ENCODE measurements at regions not wholly inside any gene's neighbourhood (a gene's known extent, or its start where the extent isn't known, plus 50 kb on each side); places are given as distances from the start of the nearest gene placed in this dataset.

DNA sequence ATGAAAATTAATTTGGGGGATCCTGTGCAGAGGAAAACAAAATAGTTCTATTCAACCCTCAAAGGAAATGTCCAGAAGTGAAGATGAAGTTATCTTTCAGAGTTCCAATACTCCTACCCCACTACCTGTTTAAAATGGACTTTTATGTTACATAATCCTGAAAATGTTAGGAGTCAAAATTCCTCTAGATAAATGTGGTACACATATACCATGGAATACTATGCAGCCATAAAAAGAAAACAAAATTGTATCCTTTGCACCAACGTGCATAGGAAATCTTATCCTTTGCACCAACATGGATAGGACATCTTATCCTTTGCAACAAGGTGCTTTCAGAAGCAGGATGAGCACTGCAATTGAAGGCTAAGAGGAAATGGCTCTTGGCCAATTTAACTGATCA lies 245.2 kb downstream of the LTN1 start:
- CTCF ChIA-PET, result no interaction called here
- ATAC-seq (no peak), DNase-seq (ENCODE audit: low spot score) (no peak)
- TF ChIP-seq, protein P1, sequence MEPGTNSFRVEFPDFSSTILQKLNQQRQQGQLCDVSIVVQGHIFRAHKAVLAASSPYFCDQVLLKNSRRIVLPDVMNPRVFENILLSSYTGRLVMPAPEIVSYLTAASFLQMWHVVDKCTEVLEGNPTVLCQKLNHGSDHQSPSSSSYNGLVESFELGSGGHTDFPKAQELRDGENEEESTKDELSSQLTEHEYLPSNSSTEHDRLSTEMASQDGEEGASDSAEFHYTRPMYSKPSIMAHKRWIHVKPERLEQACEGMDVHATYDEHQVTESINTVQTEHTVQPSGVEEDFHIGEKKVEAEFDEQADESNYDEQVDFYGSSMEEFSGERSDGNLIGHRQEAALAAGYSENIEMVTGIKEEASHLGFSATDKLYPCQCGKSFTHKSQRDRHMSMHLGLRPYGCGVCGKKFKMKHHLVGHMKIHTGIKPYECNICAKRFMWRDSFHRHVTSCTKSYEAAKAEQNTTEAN (CRISPR knock-in tag; IDR thresholded peaks at IDR 0.05), result no peak
- TF ChIP-seq CREB1 (CRISPR knock-in tag; IDR thresholded peaks at IDR 0.05) (no peak), ZBTB21 (CRISPR knock-in tag; IDR thresholded peaks at IDR 0.05; ENCODE audit: borderline replicate concordance) (no peak), ELF4 (CRISPR knock-in tag; IDR thresholded peaks at IDR 0.05; ENCODE audit: low read depth) (no peak), ZNF671 (CRISPR knock-in tag; IDR thresholded peaks at IDR 0.05) (no peak), ATF1 (CRISPR knock-in tag; IDR thresholded peaks at IDR 0.05) (no peak), MYBL2 (CRISPR knock-in tag; IDR thresholded peaks at IDR 0.05) (no peak), FOXJ3 (CRISPR knock-in tag; IDR thresholded peaks at IDR 0.05; ENCODE audit: borderline replicate concordance) (no peak), FOXP1 (CRISPR knock-in tag; IDR thresholded peaks at IDR 0.05; ENCODE audit: borderline replicate concordance) (no peak), IRF2 (CRISPR knock-in tag; IDR thresholded peaks at IDR 0.05; ENCODE audit: borderline replicate concordance, low read depth) (no peak), SMAD4 (CRISPR knock-in tag; IDR thresholded peaks at IDR 0.05) (no peak)
- TF ChIP-seq, protein P2, sequence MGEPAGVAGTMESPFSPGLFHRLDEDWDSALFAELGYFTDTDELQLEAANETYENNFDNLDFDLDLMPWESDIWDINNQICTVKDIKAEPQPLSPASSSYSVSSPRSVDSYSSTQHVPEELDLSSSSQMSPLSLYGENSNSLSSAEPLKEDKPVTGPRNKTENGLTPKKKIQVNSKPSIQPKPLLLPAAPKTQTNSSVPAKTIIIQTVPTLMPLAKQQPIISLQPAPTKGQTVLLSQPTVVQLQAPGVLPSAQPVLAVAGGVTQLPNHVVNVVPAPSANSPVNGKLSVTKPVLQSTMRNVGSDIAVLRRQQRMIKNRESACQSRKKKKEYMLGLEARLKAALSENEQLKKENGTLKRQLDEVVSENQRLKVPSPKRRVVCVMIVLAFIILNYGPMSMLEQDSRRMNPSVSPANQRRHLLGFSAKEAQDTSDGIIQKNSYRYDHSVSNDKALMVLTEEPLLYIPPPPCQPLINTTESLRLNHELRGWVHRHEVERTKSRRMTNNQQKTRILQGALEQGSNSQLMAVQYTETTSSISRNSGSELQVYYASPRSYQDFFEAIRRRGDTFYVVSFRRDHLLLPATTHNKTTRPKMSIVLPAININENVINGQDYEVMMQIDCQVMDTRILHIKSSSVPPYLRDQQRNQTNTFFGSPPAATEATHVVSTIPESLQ (CRISPR knock-in tag; IDR thresholded peaks at IDR 0.05), result no peak
- TF ChIP-seq, protein P3, sequence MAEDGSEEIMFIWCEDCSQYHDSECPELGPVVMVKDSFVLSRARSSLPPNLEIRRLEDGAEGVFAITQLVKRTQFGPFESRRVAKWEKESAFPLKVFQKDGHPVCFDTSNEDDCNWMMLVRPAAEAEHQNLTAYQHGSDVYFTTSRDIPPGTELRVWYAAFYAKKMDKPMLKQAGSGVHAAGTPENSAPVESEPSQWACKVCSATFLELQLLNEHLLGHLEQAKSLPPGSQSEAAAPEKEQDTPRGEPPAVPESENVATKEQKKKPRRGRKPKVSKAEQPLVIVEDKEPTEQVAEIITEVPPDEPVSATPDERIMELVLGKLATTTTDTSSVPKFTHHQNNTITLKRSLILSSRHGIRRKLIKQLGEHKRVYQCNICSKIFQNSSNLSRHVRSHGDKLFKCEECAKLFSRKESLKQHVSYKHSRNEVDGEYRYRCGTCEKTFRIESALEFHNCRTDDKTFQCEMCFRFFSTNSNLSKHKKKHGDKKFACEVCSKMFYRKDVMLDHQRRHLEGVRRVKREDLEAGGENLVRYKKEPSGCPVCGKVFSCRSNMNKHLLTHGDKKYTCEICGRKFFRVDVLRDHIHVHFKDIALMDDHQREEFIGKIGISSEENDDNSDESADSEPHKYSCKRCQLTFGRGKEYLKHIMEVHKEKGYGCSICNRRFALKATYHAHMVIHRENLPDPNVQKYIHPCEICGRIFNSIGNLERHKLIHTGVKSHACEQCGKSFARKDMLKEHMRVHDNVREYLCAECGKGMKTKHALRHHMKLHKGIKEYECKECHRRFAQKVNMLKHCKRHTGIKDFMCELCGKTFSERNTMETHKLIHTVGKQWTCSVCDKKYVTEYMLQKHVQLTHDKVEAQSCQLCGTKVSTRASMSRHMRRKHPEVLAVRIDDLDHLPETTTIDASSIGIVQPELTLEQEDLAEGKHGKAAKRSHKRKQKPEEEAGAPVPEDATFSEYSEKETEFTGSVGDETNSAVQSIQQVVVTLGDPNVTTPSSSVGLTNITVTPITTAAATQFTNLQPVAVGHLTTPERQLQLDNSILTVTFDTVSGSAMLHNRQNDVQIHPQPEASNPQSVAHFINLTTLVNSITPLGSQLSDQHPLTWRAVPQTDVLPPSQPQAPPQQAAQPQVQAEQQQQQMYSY (CRISPR knock-in tag; IDR thresholded peaks at IDR 0.05), result no peak
- TF ChIP-seq, protein P4, sequence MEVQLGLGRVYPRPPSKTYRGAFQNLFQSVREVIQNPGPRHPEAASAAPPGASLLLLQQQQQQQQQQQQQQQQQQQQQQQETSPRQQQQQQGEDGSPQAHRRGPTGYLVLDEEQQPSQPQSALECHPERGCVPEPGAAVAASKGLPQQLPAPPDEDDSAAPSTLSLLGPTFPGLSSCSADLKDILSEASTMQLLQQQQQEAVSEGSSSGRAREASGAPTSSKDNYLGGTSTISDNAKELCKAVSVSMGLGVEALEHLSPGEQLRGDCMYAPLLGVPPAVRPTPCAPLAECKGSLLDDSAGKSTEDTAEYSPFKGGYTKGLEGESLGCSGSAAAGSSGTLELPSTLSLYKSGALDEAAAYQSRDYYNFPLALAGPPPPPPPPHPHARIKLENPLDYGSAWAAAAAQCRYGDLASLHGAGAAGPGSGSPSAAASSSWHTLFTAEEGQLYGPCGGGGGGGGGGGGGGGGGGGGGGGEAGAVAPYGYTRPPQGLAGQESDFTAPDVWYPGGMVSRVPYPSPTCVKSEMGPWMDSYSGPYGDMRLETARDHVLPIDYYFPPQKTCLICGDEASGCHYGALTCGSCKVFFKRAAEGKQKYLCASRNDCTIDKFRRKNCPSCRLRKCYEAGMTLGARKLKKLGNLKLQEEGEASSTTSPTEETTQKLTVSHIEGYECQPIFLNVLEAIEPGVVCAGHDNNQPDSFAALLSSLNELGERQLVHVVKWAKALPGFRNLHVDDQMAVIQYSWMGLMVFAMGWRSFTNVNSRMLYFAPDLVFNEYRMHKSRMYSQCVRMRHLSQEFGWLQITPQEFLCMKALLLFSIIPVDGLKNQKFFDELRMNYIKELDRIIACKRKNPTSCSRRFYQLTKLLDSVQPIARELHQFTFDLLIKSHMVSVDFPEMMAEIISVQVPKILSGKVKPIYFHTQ (CRISPR knock-in tag; IDR thresholded peaks at IDR 0.05), result no peak
- TF ChIP-seq, protein P5, sequence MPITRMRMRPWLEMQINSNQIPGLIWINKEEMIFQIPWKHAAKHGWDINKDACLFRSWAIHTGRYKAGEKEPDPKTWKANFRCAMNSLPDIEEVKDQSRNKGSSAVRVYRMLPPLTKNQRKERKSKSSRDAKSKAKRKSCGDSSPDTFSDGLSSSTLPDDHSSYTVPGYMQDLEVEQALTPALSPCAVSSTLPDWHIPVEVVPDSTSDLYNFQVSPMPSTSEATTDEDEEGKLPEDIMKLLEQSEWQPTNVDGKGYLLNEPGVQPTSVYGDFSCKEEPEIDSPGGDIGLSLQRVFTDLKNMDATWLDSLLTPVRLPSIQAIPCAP (CRISPR knock-in tag; IDR thresholded peaks at IDR 0.05), result no peak
- Mint-ChIP-seq H3K27ac (no peak overlapping the region), H3K4me1 (no peaks in the 10 kb centered on the region), H3K36me3 (peaks cover 3% of the 10 kb centered on the region; the same call in 1 of the 2 replicates), H3K9me3 (peaks cover 18% of the 10 kb centered on the region), H3K4me3 (no peak overlapping the region), H3K27me3 (ENCODE audit: low read depth) (no peaks in the 10 kb centered on the region)
- POLR2A ChIA-PET, result no interaction called here

DNA sequence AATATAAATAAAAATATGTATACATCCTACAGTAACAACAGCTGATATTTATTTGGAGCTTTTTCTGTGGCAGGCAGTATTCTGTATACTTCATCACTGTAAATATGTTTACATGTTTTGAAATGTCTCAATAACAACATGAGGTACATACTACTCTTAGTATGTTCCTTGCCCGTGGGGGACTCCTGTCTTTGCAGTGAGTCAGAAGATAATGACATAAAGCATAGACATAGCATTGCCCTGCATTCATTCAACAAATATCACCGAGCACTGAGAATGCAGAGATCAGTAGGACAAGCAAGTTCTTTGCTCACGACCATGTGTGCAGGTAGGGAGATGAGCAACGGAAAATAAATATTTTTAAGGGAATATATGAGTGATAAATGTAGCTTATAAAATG lies 246.5 kb downstream of the LTN1 start:
- peaks cover 18% of the 10 kb centered on the region for H3K9me3 Mint-ChIP-seq
- no peak for TF ChIP-seq GABPB1 (CRISPR knock-in tag; IDR thresholded peaks at IDR 0.05)
- TF ChIP-seq, protein P6, sequence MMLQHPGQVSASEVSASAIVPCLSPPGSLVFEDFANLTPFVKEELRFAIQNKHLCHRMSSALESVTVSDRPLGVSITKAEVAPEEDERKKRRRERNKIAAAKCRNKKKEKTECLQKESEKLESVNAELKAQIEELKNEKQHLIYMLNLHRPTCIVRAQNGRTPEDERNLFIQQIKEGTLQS (CRISPR knock-in tag; conservative IDR thresholded peaks at IDR 0.05), result no peak
- TF ChIP-seq, protein P7, sequence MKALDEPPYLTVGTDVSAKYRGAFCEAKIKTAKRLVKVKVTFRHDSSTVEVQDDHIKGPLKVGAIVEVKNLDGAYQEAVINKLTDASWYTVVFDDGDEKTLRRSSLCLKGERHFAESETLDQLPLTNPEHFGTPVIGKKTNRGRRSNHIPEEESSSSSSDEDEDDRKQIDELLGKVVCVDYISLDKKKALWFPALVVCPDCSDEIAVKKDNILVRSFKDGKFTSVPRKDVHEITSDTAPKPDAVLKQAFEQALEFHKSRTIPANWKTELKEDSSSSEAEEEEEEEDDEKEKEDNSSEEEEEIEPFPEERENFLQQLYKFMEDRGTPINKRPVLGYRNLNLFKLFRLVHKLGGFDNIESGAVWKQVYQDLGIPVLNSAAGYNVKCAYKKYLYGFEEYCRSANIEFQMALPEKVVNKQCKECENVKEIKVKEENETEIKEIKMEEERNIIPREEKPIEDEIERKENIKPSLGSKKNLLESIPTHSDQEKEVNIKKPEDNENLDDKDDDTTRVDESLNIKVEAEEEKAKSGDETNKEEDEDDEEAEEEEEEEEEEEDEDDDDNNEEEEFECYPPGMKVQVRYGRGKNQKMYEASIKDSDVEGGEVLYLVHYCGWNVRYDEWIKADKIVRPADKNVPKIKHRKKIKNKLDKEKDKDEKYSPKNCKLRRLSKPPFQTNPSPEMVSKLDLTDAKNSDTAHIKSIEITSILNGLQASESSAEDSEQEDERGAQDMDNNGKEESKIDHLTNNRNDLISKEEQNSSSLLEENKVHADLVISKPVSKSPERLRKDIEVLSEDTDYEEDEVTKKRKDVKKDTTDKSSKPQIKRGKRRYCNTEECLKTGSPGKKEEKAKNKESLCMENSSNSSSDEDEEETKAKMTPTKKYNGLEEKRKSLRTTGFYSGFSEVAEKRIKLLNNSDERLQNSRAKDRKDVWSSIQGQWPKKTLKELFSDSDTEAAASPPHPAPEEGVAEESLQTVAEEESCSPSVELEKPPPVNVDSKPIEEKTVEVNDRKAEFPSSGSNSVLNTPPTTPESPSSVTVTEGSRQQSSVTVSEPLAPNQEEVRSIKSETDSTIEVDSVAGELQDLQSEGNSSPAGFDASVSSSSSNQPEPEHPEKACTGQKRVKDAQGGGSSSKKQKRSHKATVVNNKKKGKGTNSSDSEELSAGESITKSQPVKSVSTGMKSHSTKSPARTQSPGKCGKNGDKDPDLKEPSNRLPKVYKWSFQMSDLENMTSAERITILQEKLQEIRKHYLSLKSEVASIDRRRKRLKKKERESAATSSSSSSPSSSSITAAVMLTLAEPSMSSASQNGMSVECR (CRISPR knock-in tag; IDR thresholded peaks at IDR 0.05; ENCODE audit: borderline replicate concordance), result no peak

More for the DNA sequence above, 246.5 kb downstream of the LTN1 start:
- CTCF ChIA-PET, result interaction anchor here (0.6 to 2.5 kb wide), 49 partner anchors 9 to 1533 kb away, joined by 3 to 58 read pairs (median 4); no protein-coding TSS in a partner anchor
- H3K4me1 Mint-ChIP-seq, result no peaks in the 10 kb centered on the region
- no peak for DNase-seq (ENCODE audit: low spot score)
- no peaks in the 10 kb centered on the region for H3K27me3 Mint-ChIP-seq (ENCODE audit: low read depth)
- H3K27ac Mint-ChIP-seq, result no peak overlapping the region
- H3K36me3 Mint-ChIP-seq, result peaks cover 3% of the 10 kb centered on the region; the same call in 1 of the 2 replicates
- no peak for ATAC-seq
- POLR2A ChIA-PET, result interaction anchor here (1.6 kb wide), 1 partner anchor 229 kb away, joined by 5 read pairs; no protein-coding TSS in a partner anchor
- no peak overlapping the region for H3K4me3 Mint-ChIP-seq
